Astrocyte (in vitro differentiated cells and primary cell): ENCODE measurements at regions not wholly inside any gene's neighbourhood (a gene's known extent, or its start where the extent isn't known, plus 50 kb on each side); places are given as distances from the start of the nearest gene placed in this dataset.

Source experiments
- EZH2 ChIP-seq: IDR thresholded peaks from 2 replicates; pipeline ENCODE4 v1.6.1; 2012; ENCODE audit warnings: mild to moderate bottlenecking, low read length, inconsistent platforms; ENCODE audit not compliant: insufficient read depth
- TF ChIP-seq, protein P1 (sequence below): IDR thresholded peaks from 2 replicates; pipeline ENCODE4 v1.5.1; 2011; ENCODE audit warnings: low read depth, mild to moderate bottlenecking, inconsistent platforms, low read length, moderate library complexity; ENCODE audit not compliant: insufficient read depth

DNA sequence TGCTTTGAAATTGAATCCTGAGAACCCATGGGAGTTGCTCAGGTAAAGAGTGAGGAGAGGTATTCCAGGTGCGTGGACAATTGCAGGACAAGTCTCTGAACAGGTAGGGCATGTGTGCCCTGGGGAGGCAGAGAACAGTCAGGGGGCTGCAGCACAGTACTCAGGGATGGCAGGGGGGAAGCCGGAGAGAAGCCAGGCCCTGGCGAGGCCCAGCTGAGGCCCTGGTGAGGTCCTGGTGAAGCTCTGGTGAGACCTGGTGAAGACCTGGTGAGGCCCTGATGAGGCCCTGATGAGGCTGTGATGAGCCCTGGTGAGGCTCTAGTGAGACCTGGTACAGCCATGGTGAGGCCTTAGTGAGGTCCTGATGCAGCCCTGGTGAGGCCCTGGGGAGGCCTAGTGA lies 155.5 kb upstream of the GDF10 start:
- TF ChIP-seq, protein P1, sequence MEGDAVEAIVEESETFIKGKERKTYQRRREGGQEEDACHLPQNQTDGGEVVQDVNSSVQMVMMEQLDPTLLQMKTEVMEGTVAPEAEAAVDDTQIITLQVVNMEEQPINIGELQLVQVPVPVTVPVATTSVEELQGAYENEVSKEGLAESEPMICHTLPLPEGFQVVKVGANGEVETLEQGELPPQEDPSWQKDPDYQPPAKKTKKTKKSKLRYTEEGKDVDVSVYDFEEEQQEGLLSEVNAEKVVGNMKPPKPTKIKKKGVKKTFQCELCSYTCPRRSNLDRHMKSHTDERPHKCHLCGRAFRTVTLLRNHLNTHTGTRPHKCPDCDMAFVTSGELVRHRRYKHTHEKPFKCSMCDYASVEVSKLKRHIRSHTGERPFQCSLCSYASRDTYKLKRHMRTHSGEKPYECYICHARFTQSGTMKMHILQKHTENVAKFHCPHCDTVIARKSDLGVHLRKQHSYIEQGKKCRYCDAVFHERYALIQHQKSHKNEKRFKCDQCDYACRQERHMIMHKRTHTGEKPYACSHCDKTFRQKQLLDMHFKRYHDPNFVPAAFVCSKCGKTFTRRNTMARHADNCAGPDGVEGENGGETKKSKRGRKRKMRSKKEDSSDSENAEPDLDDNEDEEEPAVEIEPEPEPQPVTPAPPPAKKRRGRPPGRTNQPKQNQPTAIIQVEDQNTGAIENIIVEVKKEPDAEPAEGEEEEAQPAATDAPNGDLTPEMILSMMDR, result no peak
- TF ChIP-seq EZH2, result no peak
